GM12878 (cell line): ENCODE measurements at regions not wholly inside any gene's neighbourhood (a gene's known extent, or its start where the extent isn't known, plus 50 kb on each side); places are given as distances from the start of the nearest gene placed in this dataset.

Source experiments
- ATAC-seq: fragments of 200-7000 bp; cut with Tn5 transposase; 3 replicates; pipeline ENCODE4 v1.9.1; 2020; ENCODE audit warnings: mild to moderate bottlenecking, moderate library complexity
- BruUV-seq: library from RNA; stranded (reverse); fragments of 400-500 nt; replicated peaks from 2 replicates; lab custom pipeline; 2021; lab: Mats Ljungman, UMichigan
- CTCF ChIA-PET: fragments of 300-600 bp; sonication (Branson Sonifier 250); formaldehyde crosslinking; extraction: SDS; loops from one replicate; lab custom pipeline; 2021; ENCODE audit warnings: inconsistent platforms; lab: Yijun Ruan, JAX
- POLR2A ChIA-PET: fragments of 350-600 bp; formaldehyde crosslinking; extraction: SDS; loops from one replicate; lab custom pipeline; 2021; ENCODE audit warnings: inconsistent platforms; lab: Charles Lee
- RAD21 ChIA-PET: fragments of 300-600 bp; sonication (Branson Sonifier 250); formaldehyde crosslinking; loops from one replicate; lab custom pipeline; 2023; ENCODE audit warnings: antibody characterized with exemption; ENCODE audit not compliant: unreplicated experiment; lab: Charles Lee
- SMC1A ChIA-PET: fragments of 300-600 bp; sonication (Branson Sonifier 250); formaldehyde crosslinking; loops from one replicate; lab custom pipeline; 2023; ENCODE audit not compliant: unreplicated experiment, uncharacterized antibody; lab: Charles Lee
- DNase-seq: peaks from one replicate; pipeline ENCODE4 v3.0.0-alpha.2; 2011; ENCODE audit warnings: low read depth, low spot score
- FAIRE-seq: peaks from 3 replicates; lab custom pipeline; 2011; peaks lifted over from hg19 to GRCh38; lab: Jason Lieb, UNC
- H2AFZ ChIP-seq: 2 replicates; pipeline ENCODE4 v1.6.0; 2011; ENCODE audit warnings: low read depth, low read length, control low read depth; ENCODE audit not compliant: control insufficient read depth
- H3K27ac ChIP-seq: 2 replicates; pipeline ENCODE4 v1.5.1; 2011; ENCODE audit warnings: control low read depth; ENCODE audit not compliant: control insufficient read depth, insufficient read depth
- H3K27me3 ChIP-seq, 2 experiments: replicated peaks in 1 of 2; 2 replicates each; pipeline versions ENCODE4 v1.6.0 to v1.6.1; 2011; ENCODE audit warnings: low read length in 1 of 2; ENCODE audit not compliant: control insufficient read depth in 2 of 2, insufficient read depth in 2 of 2
- H3K36me3 ChIP-seq, 2 experiments: 2 replicates each; pipeline ENCODE4 v1.5.1; 2011; ENCODE audit warnings: low read length in 1 of 2; ENCODE audit not compliant: control insufficient read depth in 2 of 2, insufficient read depth in 2 of 2
- H3K4me1 ChIP-seq: 2 replicates; pipeline ENCODE4 v1.6.1; 2011; ENCODE audit warnings: mild to moderate bottlenecking, low read length, moderate library complexity, mixed read lengths; ENCODE audit not compliant: control insufficient read depth, insufficient read depth
- H3K4me2 ChIP-seq: 2 replicates; pipeline ENCODE4 v1.6.0; 2011; ENCODE audit warnings: control low read depth; ENCODE audit not compliant: control insufficient read depth, insufficient read depth
- H3K4me3 ChIP-seq: fragments of 200-600 bp; sonication (generic); 2 replicates; pipeline ENCODE4 v1.5.1; 2016
- H3K79me2 ChIP-seq: 2 replicates; pipeline ENCODE4 v1.6.0; 2011; ENCODE audit warnings: low read length; ENCODE audit not compliant: control insufficient read depth, insufficient read depth
- H3K9ac ChIP-seq: 2 replicates; pipeline ENCODE4 v1.8.0; 2011; ENCODE audit warnings: low read length, control low read depth, mixed read lengths; ENCODE audit not compliant: control insufficient read depth, insufficient read depth
- H3K9me3 ChIP-seq: replicated peaks from 3 replicates; pipeline ENCODE4 v1.5.1; 2011; ENCODE audit warnings: mild to moderate bottlenecking, low read length; ENCODE audit not compliant: control insufficient read depth, insufficient read depth
- H4K20me1 ChIP-seq: 2 replicates; pipeline ENCODE4 v1.6.0; 2011; ENCODE audit not compliant: control insufficient read depth, insufficient read depth
- BRCA1 ChIP-seq: IDR thresholded peaks from 2 replicates; pipeline ENCODE4 v1.6.1; 2011; ENCODE audit warnings: low read depth, low read length, improper control_type of control experiment
- CBX5 ChIP-seq: sonication (generic); IDR thresholded peaks from 2 replicates; pipeline ENCODE4 v1.6.1; 2016; ENCODE audit warnings: low read depth, moderate library complexity, mild to moderate bottlenecking, inconsistent platforms
- EED ChIP-seq: sonication (generic); IDR thresholded peaks from 2 replicates; pipeline ENCODE4 v1.6.1; 2016; ENCODE audit warnings: antibody characterized with exemption, low read depth
- FOXM1 ChIP-seq: IDR thresholded peaks from 2 replicates; pipeline ENCODE4 v1.6.1; 2012; ENCODE audit warnings: low read depth, mild to moderate bottlenecking, inconsistent platforms, low read length, moderate library complexity
- GABPA ChIP-seq: IDR thresholded peaks from 2 replicates; pipeline ENCODE4 v1.6.1; 2014; ENCODE audit warnings: antibody characterized with exemption, low read depth, mild to moderate bottlenecking, inconsistent platforms
- KLF5 ChIP-seq: fragments of 450-650 bp; IDR thresholded peaks from 2 replicates; pipeline ENCODE4 v1.6.1; 2014; ENCODE audit warnings: mild to moderate bottlenecking; ENCODE audit not compliant: partially characterized antibody
- MEF2A ChIP-seq: IDR thresholded peaks from 2 replicates; pipeline ENCODE4 v1.6.1; 2011; ENCODE audit warnings: low read depth, mild to moderate bottlenecking, low read length, moderate library complexity; ENCODE audit not compliant: insufficient read depth
- NR2C1 ChIP-seq: fragments of 450-650 bp; IDR thresholded peaks from 2 replicates; pipeline ENCODE4 v1.6.1; 2017; ENCODE audit warnings: antibody characterized with exemption, mild to moderate bottlenecking, moderate library complexity
- RAD21 ChIP-seq: IDR thresholded peaks from 2 replicates; pipeline ENCODE4 v1.6.1; 2011; ENCODE audit warnings: mild to moderate bottlenecking, low read depth, low read length, moderate library complexity; ENCODE audit not compliant: insufficient read depth
- ZNF207 ChIP-seq: fragments of 450-650 bp; IDR thresholded peaks from 2 replicates; pipeline ENCODE4 v1.6.1; 2014; ENCODE audit warnings: antibody characterized with exemption, mild to moderate bottlenecking, borderline replicate concordance
- WGBS: methylation state at CpG from one replicate; pipeline ENCODE4 v1.1.6; 2016; ENCODE audit warnings: low lambda C conversion rate; ENCODE audit not compliant: insufficient replicate concordance, insufficient coverage; ENCODE audit errors: missing lambda C conversion rate; 5-methylcytosine and 5-hydroxymethylcytosine counted together
- in situ Hi-C: fragments of 300-500 bp; cut with MboI; formaldehyde crosslinking; loops from 9 replicates; pipeline ENCODE4 v1.14.3; 2018; ENCODE audit warnings: mixed read lengths
- intact Hi-C: fragments of 100-400 bp; cut with micrococcal nuclease; formaldehyde crosslinking; loops from one replicate; pipeline ENCODE4 v1.14.2; 2022; ENCODE audit not compliant: unreplicated experiment
- TF ChIP-seq, protein P1 (sequence below): fragments of 450-650 bp; IDR thresholded peaks from 2 replicates; pipeline ENCODE4 v1.6.1; 2017; ENCODE audit warnings: mild to moderate bottlenecking, moderate library complexity
- TF ChIP-seq, protein P2 (sequence below): IDR thresholded peaks from 2 replicates; pipeline ENCODE4 v1.6.1; 2012; ENCODE audit warnings: low read length, inconsistent platforms
- TF ChIP-seq, protein P3 (sequence below), 3 experiments: IDR thresholded peaks in 2 of 3; conservative IDR thresholded peaks in 1 of 3; 2 replicates each; pipeline ENCODE4 v1.5.1; 2011; ENCODE audit warnings: low read depth in 3 of 3, low read length in 3 of 3, mild to moderate bottlenecking in 3 of 3, control low read depth in 2 of 3, moderate library complexity in 2 of 3, inconsistent platforms in 1 of 3, mixed read lengths in 1 of 3; ENCODE audit not compliant: control insufficient read depth in 2 of 3, insufficient read depth in 1 of 3; ENCODE audit errors: extremely low read depth in 1 of 3
- TF ChIP-seq, protein P4 (sequence below): IDR thresholded peaks from 2 replicates; pipeline ENCODE4 v1.6.1; 2012; ENCODE audit warnings: low read depth, low read length, improper control_type of control experiment

DNA sequence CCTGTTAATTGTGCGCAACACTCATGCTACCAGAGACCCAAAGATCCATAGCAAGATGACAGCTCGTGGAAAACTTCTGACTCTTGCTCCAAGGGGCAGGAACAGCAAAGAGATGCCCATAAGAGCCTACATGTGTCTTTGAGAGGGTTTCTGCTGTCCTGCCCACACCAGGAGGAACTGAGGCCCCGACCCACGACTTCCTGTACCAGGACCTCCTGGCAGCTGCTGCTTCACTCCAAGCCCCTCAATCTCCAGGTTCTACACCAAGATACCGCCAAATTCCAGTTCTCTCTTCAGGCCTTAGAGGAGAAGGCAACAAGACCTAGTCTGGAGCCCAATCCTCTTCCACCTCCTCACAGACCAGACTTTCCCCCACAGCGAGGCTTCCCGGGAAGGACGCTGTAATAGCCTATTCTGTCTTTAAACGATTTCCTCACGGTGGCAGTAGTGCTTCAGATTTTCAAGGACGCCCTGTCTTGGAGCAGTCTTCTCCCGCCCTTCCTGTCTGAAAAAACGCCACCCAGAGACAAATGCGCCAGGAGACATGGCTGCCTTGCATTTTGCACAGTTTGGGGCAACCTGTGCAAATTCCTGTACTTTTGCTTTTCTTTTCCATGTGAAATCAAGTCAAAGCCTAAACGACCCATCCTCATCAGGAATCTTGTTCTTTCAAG lies 230.2 kb upstream of the STK26 start:
- ChIA-PET SMC1A (interaction anchor here (1.1 to 1.8 kb wide), 3 partner anchors 14 to 47 kb away, joined by 3 to 6 read pairs (median 3); no protein-coding TSS in a partner anchor), RAD21 (interaction anchor here (0.8 to 1.2 kb wide), 3 partner anchors 20 to 51 kb away, joined by 3 to 4 read pairs (median 3); no protein-coding TSS in a partner anchor), POLR2A (no interaction called here), CTCF (interaction anchor here (0.8 kb wide), 1 partner anchor 9 kb away, joined by 5 read pairs; no protein-coding TSS in a partner anchor)
- Histone ChIP-seq H3K79me2 (no peaks in the 10 kb centered on the region), H3K27me3 (no peaks in the 10 kb centered on the region; a peak in 1 of 4 replicates), H3K4me1 (no peaks in the 10 kb centered on the region), H3K4me2 (peak overlapping the region; percentile 40), H3K4me3 (peak overlapping the region; percentile 52), H3K9me3 (no peaks in the 10 kb centered on the region), H4K20me1 (no peaks in the 10 kb centered on the region), H3K27ac (peak overlapping the region; percentile 91), H3K9ac (peak overlapping the region; percentile 67), H3K36me3 (peaks cover 0 to 3% of the 10 kb centered on the region in 2 experiments; a peak in 3 of 4 replicates), H2AFZ (peak overlapping the region; percentile 75)
- WGBS = 32% methylated on average over 15 of the region's 15 CpGs
- ATAC-seq = peak; percentile 77
- no TSS peak for BruUV-seq
- in situ Hi-C loops (no loop called here), intact Hi-C loops (loop anchor here (1.0 kb wide), 10 partner anchors 10 to 82 kb away; no protein-coding TSS in a partner anchor)
- FAIRE-seq = peak; percentile 52
- peak; percentile 90 for DNase-seq
- TF ChIP-seq, protein P1, sequence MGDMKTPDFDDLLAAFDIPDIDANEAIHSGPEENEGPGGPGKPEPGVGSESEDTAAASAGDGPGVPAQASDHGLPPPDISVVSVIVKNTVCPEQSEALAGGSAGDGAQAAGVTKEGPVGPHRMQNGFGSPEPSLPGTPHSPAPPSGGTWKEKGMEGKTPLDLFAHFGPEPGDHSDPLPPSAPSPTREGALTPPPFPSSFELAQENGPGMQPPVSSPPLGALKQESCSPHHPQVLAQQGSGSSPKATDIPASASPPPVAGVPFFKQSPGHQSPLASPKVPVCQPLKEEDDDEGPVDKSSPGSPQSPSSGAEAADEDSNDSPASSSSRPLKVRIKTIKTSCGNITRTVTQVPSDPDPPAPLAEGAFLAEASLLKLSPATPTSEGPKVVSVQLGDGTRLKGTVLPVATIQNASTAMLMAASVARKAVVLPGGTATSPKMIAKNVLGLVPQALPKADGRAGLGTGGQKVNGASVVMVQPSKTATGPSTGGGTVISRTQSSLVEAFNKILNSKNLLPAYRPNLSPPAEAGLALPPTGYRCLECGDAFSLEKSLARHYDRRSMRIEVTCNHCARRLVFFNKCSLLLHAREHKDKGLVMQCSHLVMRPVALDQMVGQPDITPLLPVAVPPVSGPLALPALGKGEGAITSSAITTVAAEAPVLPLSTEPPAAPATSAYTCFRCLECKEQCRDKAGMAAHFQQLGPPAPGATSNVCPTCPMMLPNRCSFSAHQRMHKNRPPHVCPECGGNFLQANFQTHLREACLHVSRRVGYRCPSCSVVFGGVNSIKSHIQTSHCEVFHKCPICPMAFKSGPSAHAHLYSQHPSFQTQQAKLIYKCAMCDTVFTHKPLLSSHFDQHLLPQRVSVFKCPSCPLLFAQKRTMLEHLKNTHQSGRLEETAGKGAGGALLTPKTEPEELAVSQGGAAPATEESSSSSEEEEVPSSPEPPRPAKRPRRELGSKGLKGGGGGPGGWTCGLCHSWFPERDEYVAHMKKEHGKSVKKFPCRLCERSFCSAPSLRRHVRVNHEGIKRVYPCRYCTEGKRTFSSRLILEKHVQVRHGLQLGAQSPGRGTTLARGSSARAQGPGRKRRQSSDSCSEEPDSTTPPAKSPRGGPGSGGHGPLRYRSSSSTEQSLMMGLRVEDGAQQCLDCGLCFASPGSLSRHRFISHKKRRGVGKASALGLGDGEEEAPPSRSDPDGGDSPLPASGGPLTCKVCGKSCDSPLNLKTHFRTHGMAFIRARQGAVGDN = peak; percentile 38; the same call in 1 of the 2 replicates
- TF ChIP-seq MEF2A = peak; percentile 40; the same call in 1 of the 2 replicates
- peak; percentile 15; the same call in 1 of the 2 replicates for TF ChIP-seq FOXM1
- TF ChIP-seq, protein P2, sequence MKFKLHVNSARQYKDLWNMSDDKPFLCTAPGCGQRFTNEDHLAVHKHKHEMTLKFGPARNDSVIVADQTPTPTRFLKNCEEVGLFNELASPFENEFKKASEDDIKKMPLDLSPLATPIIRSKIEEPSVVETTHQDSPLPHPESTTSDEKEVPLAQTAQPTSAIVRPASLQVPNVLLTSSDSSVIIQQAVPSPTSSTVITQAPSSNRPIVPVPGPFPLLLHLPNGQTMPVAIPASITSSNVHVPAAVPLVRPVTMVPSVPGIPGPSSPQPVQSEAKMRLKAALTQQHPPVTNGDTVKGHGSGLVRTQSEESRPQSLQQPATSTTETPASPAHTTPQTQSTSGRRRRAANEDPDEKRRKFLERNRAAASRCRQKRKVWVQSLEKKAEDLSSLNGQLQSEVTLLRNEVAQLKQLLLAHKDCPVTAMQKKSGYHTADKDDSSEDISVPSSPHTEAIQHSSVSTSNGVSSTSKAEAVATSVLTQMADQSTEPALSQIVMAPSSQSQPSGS = 0 out of 2 replicates have a peak, but pooled peaks have one; percentile 46
- TF ChIP-seq, protein P3, sequence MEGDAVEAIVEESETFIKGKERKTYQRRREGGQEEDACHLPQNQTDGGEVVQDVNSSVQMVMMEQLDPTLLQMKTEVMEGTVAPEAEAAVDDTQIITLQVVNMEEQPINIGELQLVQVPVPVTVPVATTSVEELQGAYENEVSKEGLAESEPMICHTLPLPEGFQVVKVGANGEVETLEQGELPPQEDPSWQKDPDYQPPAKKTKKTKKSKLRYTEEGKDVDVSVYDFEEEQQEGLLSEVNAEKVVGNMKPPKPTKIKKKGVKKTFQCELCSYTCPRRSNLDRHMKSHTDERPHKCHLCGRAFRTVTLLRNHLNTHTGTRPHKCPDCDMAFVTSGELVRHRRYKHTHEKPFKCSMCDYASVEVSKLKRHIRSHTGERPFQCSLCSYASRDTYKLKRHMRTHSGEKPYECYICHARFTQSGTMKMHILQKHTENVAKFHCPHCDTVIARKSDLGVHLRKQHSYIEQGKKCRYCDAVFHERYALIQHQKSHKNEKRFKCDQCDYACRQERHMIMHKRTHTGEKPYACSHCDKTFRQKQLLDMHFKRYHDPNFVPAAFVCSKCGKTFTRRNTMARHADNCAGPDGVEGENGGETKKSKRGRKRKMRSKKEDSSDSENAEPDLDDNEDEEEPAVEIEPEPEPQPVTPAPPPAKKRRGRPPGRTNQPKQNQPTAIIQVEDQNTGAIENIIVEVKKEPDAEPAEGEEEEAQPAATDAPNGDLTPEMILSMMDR (IDR thresholded peaks at IDR 0.05 in 2 of 3, conservative IDR thresholded peaks at IDR 0.05 in 1 of 3; ENCODE audit: control insufficient read depth in 2 of 3, extremely low read depth in 1 of 3, insufficient read depth in 1 of 3, low read depth in 3 of 3, low read length in 3 of 3) = peak; percentile 32 to 65 (median 41); a peak in 4 of 6 replicates
- TF ChIP-seq, protein P4, sequence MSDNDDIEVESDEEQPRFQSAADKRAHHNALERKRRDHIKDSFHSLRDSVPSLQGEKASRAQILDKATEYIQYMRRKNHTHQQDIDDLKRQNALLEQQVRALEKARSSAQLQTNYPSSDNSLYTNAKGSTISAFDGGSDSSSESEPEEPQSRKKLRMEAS = peak; percentile 29; the same call in 1 of the 2 replicates
- 0 out of 2 replicates have a peak, but pooled peaks have one; percentile 53 for TF ChIP-seq CBX5
- no peak for TF ChIP-seq BRCA1
- peak; percentile 69 for TF ChIP-seq RAD21
- peak; percentile 35; the same call in 1 of the 2 replicates for TF ChIP-seq ZNF207
- peak; percentile 35; the same call in 1 of the 2 replicates for TF ChIP-seq GABPA
- no peak for TF ChIP-seq NR2C1
- TF ChIP-seq EED = 0 out of 2 replicates have a peak, but pooled peaks have one; percentile 21
- peak; percentile 22 for TF ChIP-seq KLF5
